Uterus (tissue), 3 donors: ENCODE measurements at regions not wholly inside any gene's neighbourhood (a gene's known extent, or its start where the extent isn't known, plus 50 kb on each side); places are given as distances from the start of the nearest gene placed in this dataset.

Experiments
- DNase-seq, 2 donors: peaks; one replicate each; pipeline ENCODE4 v3.0.0-alpha.2; 2019 to 2020
- H3K27ac ChIP-seq, 2 donors: fragments of 200-600 bp; sonication (generic); 1 replicate in 1 of 2; 2 replicates in 1 of 2; pipeline ENCODE4 v1.5.1; 2016 to 2018
- H3K27me3 ChIP-seq, 2 donors: fragments of 200-600 bp; sonication (generic); one replicate each; pipeline ENCODE4 v1.5.1; 2018 to 2019; ENCODE audit warnings: control low read depth in 1 of 2
- H3K36me3 ChIP-seq, 2 donors: fragments of 200-600 bp; sonication (generic); one replicate each; pipeline ENCODE4 v1.5.1; 2019; ENCODE audit warnings: control low read depth in 1 of 2
- H3K4me1 ChIP-seq, 2 donors: fragments of 200-600 bp; sonication (generic); one replicate each; pipeline ENCODE4 v1.5.1; 2018 to 2019; ENCODE audit warnings: control low read depth in 1 of 2
- H3K4me3 ChIP-seq, 2 donors: fragments of 200-600 bp; sonication (generic); 1 replicate in 1 of 2; 2 replicates in 1 of 2; pipeline ENCODE4 v1.5.1; 2018 to 2019; ENCODE audit warnings: mild to moderate bottlenecking in 1 of 2
- H3K9me3 ChIP-seq, 2 donors: fragments of 200-600 bp; sonication (generic); one replicate each; pipeline ENCODE4 v1.5.1; 2019; ENCODE audit warnings: control low read depth in 1 of 2
- CTCF ChIP-seq, 4 experiments: fragments of 200-600 bp in 2 of 4; fragments of 450-650 bp in 2 of 4; sonication (generic) in 2 of 4; IDR thresholded peaks; one replicate each; pipeline ENCODE4 v1.5.1; 2016 to 2019; ENCODE audit warnings: antibody characterized with exemption in 4 of 4, mild to moderate bottlenecking in 2 of 4, moderate library complexity in 1 of 4
- POLR2A ChIP-seq, 2 donors: fragments of 450-650 bp; IDR thresholded peaks; one replicate each; pipeline ENCODE4 v1.6.1; 2016; ENCODE audit warnings: antibody characterized with exemption in 2 of 2, mild to moderate bottlenecking in 1 of 2, moderate library complexity in 1 of 2
- intact Hi-C: fragments of 100-400 bp; cut with DNase I; formaldehyde crosslinking; loops from one replicate; pipeline ENCODE4 v1.15.1; 2023; ENCODE audit warnings: low total_unique reads
- donor health status: DM: yes; HTN: yes; CAD: no.

DNA sequence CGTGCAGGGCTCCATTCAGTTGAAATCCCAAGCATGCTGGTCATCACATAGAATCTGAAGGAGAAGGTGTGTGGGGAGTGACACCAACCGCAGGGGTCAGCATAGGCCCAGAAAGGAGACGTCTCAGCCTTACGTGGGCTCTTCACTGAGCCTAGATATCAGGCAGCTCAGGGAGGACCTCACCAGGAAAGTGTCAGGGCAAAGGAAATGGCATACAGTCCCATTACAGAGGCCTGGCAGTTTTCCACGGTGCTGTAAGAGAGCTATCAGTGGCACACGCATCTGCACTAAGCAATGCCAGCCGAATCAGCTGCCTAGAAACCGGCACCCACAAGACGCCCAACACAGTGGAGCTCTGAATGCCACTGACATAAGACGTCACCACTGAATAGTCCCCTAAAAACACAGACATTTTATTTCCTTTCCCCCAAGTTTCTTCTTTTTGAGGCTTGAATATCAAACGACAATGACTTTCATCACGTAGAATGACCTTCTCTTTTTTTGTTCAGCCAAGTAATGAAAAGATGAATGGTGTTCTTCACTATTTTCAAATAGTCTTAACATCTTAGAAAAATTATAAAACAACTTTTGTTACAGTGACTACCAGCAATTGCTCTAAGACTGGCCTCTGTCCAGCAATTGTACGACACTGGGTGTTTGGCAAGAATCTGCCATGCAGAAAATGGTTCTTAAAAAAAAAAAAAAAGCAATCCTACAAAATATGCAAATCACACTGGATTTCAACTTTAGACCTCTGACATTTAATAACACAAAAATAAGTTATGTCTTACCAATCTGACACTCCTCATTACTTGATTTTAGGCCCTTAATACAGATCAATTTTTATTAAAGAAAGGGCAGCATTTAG, 88.9 kb upstream of the FOXQ1 start:
- Histone ChIP-seq H3K27ac (no peak overlapping the region), H3K4me1 (no peaks in the 10 kb centered on the region)

DNA sequence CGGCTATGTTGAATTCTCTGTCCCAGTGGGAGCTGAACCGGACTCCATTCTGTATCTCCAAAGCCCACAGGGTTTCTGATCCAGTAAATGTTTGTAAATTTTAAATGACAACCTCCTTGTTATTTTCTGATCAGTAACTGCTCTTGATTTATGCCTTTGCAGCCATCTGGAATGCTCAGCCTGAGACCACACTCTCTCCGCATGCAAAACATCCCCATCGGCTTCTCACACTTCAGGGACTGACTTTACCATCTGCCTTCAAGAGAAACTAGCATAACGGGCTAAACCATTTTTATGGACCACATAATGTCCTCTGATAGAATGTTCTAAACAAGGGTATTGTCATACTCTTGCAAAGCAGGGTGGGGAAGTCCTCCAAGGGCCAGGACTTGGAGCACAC, 94.5 kb upstream of the FOXQ1 start:
- intact Hi-C loops: no loop called here
- no peaks in the 10 kb centered on the region for H3K4me1 ChIP-seq
- H3K4me3 ChIP-seq: no peak overlapping the region
- no peaks in the 10 kb centered on the region for H3K36me3 ChIP-seq
- no peaks in the 10 kb centered on the region for H3K9me3 ChIP-seq
- no peaks in the 10 kb centered on the region for H3K27me3 ChIP-seq
- no peak for TF ChIP-seq CTCF (IDR thresholded peaks at IDR 0.05)
- TF ChIP-seq POLR2A (IDR thresholded peaks at IDR 0.05): no peak
- DNase-seq: no peak
- no peak overlapping the region for H3K27ac ChIP-seq

More for the DNA sequence above, 88.9 kb upstream of the FOXQ1 start:
- Histone ChIP-seq H3K9me3 (no peaks in the 10 kb centered on the region), H3K4me3 (no peak overlapping the region), H3K27me3 (no peaks in the 10 kb centered on the region), H3K36me3 (no peaks in the 10 kb centered on the region)
- intact Hi-C loops: no loop called here
- TF ChIP-seq POLR2A (IDR thresholded peaks at IDR 0.05) (no peak), CTCF (IDR thresholded peaks at IDR 0.05) (no peak)
- DNase-seq: no peak

- no peak for TF ChIP-seq POLR2A (IDR thresholded peaks at IDR 0.05)
- no peak for TF ChIP-seq CTCF (IDR thresholded peaks at IDR 0.05)
- H3K36me3 ChIP-seq: no peaks in the 10 kb centered on the region
- no peaks in the 10 kb centered on the region for H3K9me3 ChIP-seq
- intact Hi-C loops: no loop called here
- no peak overlapping the region for H3K27ac ChIP-seq
- no peak for DNase-seq
- H3K4me1 ChIP-seq: no peaks in the 10 kb centered on the region
- H3K4me3 ChIP-seq: no peak overlapping the region
- no peaks in the 10 kb centered on the region for H3K27me3 ChIP-seq
Measured at GRCh38 chr6:1216488-1216974, 95.4 kb upstream of the FOXQ1 start.

- H3K4me3 ChIP-seq: no peak overlapping the region
- H3K4me1 ChIP-seq: no peaks in the 10 kb centered on the region
- H3K27me3 ChIP-seq: no peaks in the 10 kb centered on the region
- intact Hi-C loops: no loop called here
- H3K27ac ChIP-seq: no peak overlapping the region
- no peaks in the 10 kb centered on the region for H3K9me3 ChIP-seq
- TF ChIP-seq POLR2A (IDR thresholded peaks at IDR 0.05): no peak
- TF ChIP-seq CTCF (IDR thresholded peaks at IDR 0.05): no peak
- no peak for DNase-seq
- no peaks in the 10 kb centered on the region for H3K36me3 ChIP-seq
Measured at GRCh38 chr6:1215884-1216487, 95.9 kb upstream of the FOXQ1 start.

- no peak for DNase-seq
- intact Hi-C loops: no loop called here
- no peak overlapping the region for H3K27ac ChIP-seq
Measured at GRCh38 chr6:1215023-1215422, 96.9 kb upstream of the FOXQ1 start.

More at GRCh38 chr6:1215023-1215422, 96.9 kb upstream of the FOXQ1 start:
- no peaks in the 10 kb centered on the region for H3K36me3 ChIP-seq
- H3K4me3 ChIP-seq: no peak overlapping the region
- no peak for TF ChIP-seq CTCF (IDR thresholded peaks at IDR 0.05)
- TF ChIP-seq POLR2A (IDR thresholded peaks at IDR 0.05): no peak
- no peaks in the 10 kb centered on the region for H3K9me3 ChIP-seq
- H3K27me3 ChIP-seq: no peaks in the 10 kb centered on the region
- no peaks in the 10 kb centered on the region for H3K4me1 ChIP-seq
